SK-MEL-5 (cell line): ENCODE measurements at regions not wholly inside any gene's neighbourhood (a gene's known extent, or its start where the extent isn't known, plus 50 kb on each side); places are given as distances from the start of the nearest gene placed in this dataset.

Source experiments
- DNase-seq: peaks from one replicate; pipeline ENCODE4 v3.0.0-alpha.2; 2016; ENCODE audit warnings: low read depth, low spot score
- in situ Hi-C: cut with HindIII; loops from 2 replicates; pipeline ENCODE4 v1.10.0; 2016; ENCODE audit warnings: low sequenced_read_pairs, high pct_unique_total_duplicates, low pct_unique_long_range_greater_than_20kb

- DNase-seq: peak; percentile 15
- in situ Hi-C loops: no loop called here
Observed at GRCh38 chr19:32138416-32138815, 207.0 kb upstream of the ZNF507 start.

GRCh38 chr19:32141840-32142511 is 203.4 kb upstream of the ZNF507 start:
- in situ Hi-C loops: no loop called here

GRCh38 chr19:32146664-32147063 is 198.7 kb upstream of the ZNF507 start:
- in situ Hi-C loops: no loop called here
- no peak for DNase-seq

More at GRCh38 chr19:32141840-32142511, 203.4 kb upstream of the ZNF507 start:
- DNase-seq: no peak

GRCh38 chr19:32150605-32151004 is 194.8 kb upstream of the ZNF507 start:
- in situ Hi-C loops: no loop called here
- no peak for DNase-seq

GRCh38 chr19:32154418-32154817 is 191.0 kb upstream of the ZNF507 start:
- DNase-seq: no peak
- in situ Hi-C loops: no loop called here

GRCh38 chr19:32164384-32164992 is 180.9 kb upstream of the ZNF507 start:
- in situ Hi-C loops: no loop called here
- DNase-seq: no peak

GRCh38 chr19:32165141-32165540 is 180.3 kb upstream of the ZNF507 start:
- in situ Hi-C loops: no loop called here
- no peak for DNase-seq

GRCh38 chr19:32165750-32166149 is 179.7 kb upstream of the ZNF507 start:
- in situ Hi-C loops: no loop called here
- DNase-seq: no peak

GRCh38 chr19:32166238-32166637 is 179.2 kb upstream of the ZNF507 start:
- DNase-seq: no peak
- in situ Hi-C loops: no loop called here

- in situ Hi-C loops: no loop called here
- DNase-seq: no peak
Observed at GRCh38 chr19:32168111-32168510, 177.3 kb upstream of the ZNF507 start.

GRCh38 chr19:32168606-32169005 is 176.8 kb upstream of the ZNF507 start:
- no peak for DNase-seq
- in situ Hi-C loops: no loop called here

GRCh38 chr19:32171719-32172151 is 173.7 kb upstream of the ZNF507 start:
- in situ Hi-C loops: no loop called here
- no peak for DNase-seq

- in situ Hi-C loops: no loop called here
- no peak for DNase-seq
Observed at GRCh38 chr19:32172566-32173160, 172.7 kb upstream of the ZNF507 start.

GRCh38 chr19:32173836-32174235 is 171.6 kb upstream of the ZNF507 start:
- no peak for DNase-seq
- in situ Hi-C loops: no loop called here

- no peak for DNase-seq
- in situ Hi-C loops: no loop called here
Observed at GRCh38 chr19:32174386-32175113, 170.9 kb upstream of the ZNF507 start.

GRCh38 chr19:32176591-32176990 is 168.8 kb upstream of the ZNF507 start:
- DNase-seq: no peak

GRCh38 chr19:32177686-32178085 is 167.7 kb upstream of the ZNF507 start:
- no peak for DNase-seq
- in situ Hi-C loops: no loop called here

More at GRCh38 chr19:32176591-32176990, 168.8 kb upstream of the ZNF507 start:
- in situ Hi-C loops: no loop called here

GRCh38 chr19:32178401-32178800 is 167.0 kb upstream of the ZNF507 start:
- in situ Hi-C loops: no loop called here
- DNase-seq: no peak
